Upper lobe of left lung (tissue), 4 donors: ENCODE measurements at regions not wholly inside any gene's neighbourhood (a gene's known extent, or its start where the extent isn't known, plus 50 kb on each side); places are given as distances from the start of the nearest gene placed in this dataset.

Experiments
- CTCF ChIP-seq, 6 experiments: fragments of 450-650 bp in 4 of 6; fragments of 200-600 bp in 2 of 6; sonication (generic) in 2 of 6; IDR thresholded peaks; one replicate each; pipeline ENCODE4 v1.5.1; 2016 to 2019; ENCODE audit warnings: antibody characterized with exemption in 6 of 6
- EP300 ChIP-seq, 4 donors: sonication (generic); formaldehyde crosslinking; IDR thresholded peaks; one replicate each; pipeline ENCODE4 v1.5.1; 2017; ENCODE audit warnings: antibody characterized with exemption in 4 of 4, control low read depth in 2 of 4
- POLR2A ChIP-seq, 4 donors: fragments of 450-650 bp; IDR thresholded peaks; one replicate each; pipeline ENCODE4 v1.5.1; 2016 to 2017; ENCODE audit warnings: antibody characterized with exemption in 4 of 4, mild to moderate bottlenecking in 2 of 4

- no peak for TF ChIP-seq POLR2A (IDR thresholded peaks at IDR 0.05)
- no peak for TF ChIP-seq CTCF (IDR thresholded peaks at IDR 0.05)
- no peak for TF ChIP-seq EP300 (IDR thresholded peaks at IDR 0.05)
These were observed 138.1 kb upstream of the ATP10A start for GRCh38 chr15:26001201-26001600.
